RWPE1 (cell line): ENCODE measurements at regions not wholly inside any gene's neighbourhood (a gene's known extent, or its start where the extent isn't known, plus 50 kb on each side); places are given as distances from the start of the nearest gene placed in this dataset.

Experiments
- CTCF ChIA-PET: fragments of 350-600 bp; sonication (Branson Sonifier 250); formaldehyde crosslinking; extraction: SDS; loops from one replicate; lab custom pipeline; 2021; lab: Yijun Ruan, JAX
- POLR2A ChIA-PET: fragments of 400-600 bp; formaldehyde crosslinking; extraction: SDS; loops from one replicate; lab custom pipeline; 2020; ENCODE audit warnings: antibody characterized with exemption; ENCODE audit not compliant: low non-redundant PET; lab: Yijun Ruan, JAX
- DNase-seq: peaks from one replicate; pipeline ENCODE4 v3.0.0; 2012; ENCODE audit warnings: low spot score
- H3K27ac ChIP-seq: fragments of 450-650 bp; 2 replicates; pipeline ENCODE4 v1.5.1; 2017
- TF ChIP-seq, protein P1 (sequence below): fragments of 450-650 bp; conservative IDR thresholded peaks from 2 replicates; pipeline ENCODE4 v1.5.1; 2017; ENCODE audit warnings: low read depth, mild to moderate bottlenecking

DNA sequence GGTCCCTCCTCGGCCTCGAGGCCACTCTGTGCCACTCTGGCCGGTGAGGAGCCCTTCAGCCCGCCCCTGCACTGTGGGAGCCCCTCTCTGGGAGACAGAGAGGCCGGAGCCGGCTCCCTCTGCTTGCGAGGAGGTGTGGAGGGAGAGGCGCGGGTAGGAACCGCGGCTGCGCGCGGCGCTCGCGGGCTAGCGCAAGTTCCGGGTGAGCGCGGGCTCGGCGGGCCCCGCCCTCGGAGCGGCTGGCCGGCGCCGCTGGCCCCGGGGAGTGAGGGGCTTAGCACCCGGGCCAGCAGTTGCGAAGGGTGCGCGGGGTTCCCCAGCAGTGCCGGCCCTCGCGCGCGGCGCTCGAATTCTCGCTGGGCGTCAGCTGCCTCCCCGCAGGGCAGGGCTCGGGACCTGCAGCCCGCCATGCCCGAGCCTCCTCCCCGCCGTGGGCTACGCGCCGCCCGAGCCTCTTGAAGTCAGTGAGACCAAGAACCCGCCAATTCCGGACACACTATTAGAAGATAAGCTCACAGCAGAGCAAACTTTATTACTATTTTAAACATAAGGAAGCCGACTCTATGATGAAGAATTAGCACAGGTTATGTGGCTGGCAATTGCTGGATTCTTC lies 825.8 kb upstream of the FANCL start:
- ChIA-PET POLR2A (no interaction called here), CTCF (no interaction called here)
- no peak for DNase-seq
- TF ChIP-seq, protein P1, sequence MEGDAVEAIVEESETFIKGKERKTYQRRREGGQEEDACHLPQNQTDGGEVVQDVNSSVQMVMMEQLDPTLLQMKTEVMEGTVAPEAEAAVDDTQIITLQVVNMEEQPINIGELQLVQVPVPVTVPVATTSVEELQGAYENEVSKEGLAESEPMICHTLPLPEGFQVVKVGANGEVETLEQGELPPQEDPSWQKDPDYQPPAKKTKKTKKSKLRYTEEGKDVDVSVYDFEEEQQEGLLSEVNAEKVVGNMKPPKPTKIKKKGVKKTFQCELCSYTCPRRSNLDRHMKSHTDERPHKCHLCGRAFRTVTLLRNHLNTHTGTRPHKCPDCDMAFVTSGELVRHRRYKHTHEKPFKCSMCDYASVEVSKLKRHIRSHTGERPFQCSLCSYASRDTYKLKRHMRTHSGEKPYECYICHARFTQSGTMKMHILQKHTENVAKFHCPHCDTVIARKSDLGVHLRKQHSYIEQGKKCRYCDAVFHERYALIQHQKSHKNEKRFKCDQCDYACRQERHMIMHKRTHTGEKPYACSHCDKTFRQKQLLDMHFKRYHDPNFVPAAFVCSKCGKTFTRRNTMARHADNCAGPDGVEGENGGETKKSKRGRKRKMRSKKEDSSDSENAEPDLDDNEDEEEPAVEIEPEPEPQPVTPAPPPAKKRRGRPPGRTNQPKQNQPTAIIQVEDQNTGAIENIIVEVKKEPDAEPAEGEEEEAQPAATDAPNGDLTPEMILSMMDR: no peak
- no peak overlapping the region for H3K27ac ChIP-seq

- DNase-seq: no peak
- TF ChIP-seq, protein P1: no peak
- no peak overlapping the region for H3K27ac ChIP-seq
- ChIA-PET CTCF (interaction anchor here (0.6 kb wide), 1 partner anchor 264 kb away, joined by 3 read pairs; no protein-coding TSS in a partner anchor), POLR2A (no interaction called here)
Measured at GRCh38 chr2:59047373-59047995, 806.4 kb upstream of the FANCL start.

DNA sequence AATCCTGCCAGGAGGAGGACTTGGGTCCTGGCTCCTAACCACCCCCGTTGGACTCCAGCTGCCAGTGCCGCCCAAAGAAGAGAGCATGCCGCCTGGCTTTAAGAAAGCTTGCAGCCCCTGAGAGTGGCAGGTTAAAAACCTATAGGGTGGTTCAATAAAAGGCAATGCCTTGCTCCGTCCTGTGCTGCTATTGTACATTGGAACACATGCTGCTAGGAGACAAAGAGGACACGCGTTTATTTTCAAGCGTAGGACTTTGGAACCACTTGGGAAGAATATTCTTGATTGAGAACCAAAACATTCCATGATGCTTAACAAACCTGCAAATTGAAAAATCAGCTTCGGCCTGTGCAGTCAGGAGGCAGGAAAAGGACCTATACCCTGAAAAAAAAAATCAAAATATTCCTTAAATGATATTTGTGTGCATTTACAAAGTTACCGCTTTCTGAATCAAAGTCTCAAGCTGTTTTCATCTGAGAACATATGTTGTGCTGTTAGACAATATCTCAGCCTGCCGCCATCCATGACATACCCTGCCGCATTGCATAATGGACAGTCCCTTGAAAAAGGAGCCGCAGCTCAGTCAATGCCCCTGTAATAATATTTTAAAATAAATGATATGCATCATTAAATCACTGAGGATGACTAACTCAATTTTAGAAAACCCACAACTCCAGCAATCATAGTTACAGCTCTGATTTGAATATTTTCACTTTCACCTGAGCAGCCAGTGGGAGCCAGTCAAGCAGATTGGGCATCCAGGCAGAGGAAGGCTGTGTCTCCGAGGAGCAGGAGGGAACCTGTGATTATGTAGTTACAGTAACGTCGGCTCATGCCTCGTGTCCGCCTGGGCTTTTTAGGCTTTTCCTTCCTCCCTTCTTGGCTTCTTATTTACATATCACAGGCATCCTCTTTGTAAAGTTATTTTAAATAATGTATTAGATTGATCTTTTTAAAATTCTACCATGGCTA lies 805.6 kb upstream of the FANCL start:
- ChIA-PET POLR2A (no interaction called here), CTCF (no interaction called here)
- TF ChIP-seq, protein P1: no peak
- no peak overlapping the region for H3K27ac ChIP-seq
- DNase-seq: no peak

DNA sequence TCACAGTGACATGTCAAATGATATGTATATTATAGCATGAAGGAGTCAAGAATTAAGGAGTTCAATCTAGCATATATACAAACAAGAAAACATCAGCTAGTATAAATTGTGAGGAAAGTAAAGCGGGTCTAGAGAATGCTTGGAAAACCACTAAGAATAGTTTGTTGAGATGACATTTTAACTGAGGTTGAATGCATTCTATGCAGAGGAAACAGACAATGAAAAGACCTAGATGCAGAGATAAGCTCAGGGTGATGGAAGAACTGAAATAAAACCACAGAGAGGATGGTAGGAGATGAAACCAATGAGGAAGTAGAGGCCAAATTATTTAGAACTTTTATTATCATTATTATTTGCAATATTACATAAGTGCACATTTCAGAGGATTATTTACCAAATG lies 803.6 kb upstream of the FANCL start:
- POLR2A ChIA-PET: no interaction called here
- H3K27ac ChIP-seq: no peak overlapping the region
- DNase-seq: no peak
- TF ChIP-seq, protein P1: no peak
- CTCF ChIA-PET: no interaction called here

DNA sequence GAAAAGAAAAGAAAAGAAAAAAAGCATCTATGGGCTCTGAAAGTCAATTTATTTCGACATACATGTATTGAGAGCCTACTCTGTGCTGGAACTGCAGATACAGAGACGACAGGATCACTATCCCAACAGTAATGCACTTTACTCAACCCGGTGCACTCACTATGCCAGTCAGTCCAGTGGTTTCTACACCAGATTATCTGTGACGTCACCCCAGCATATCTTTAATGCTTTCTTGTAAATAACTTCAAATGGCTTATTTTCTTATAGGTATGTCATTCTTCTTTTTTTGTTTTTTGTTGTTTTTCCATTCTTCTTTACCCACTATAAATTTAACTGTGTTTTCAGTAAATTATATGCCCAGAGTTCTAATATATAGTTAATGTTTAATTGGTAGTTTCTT lies 800.0 kb upstream of the FANCL start:
- CTCF ChIA-PET: no interaction called here
- H3K27ac ChIP-seq: no peak overlapping the region
- POLR2A ChIA-PET: no interaction called here
- DNase-seq: no peak
- TF ChIP-seq, protein P1: no peak

DNA sequence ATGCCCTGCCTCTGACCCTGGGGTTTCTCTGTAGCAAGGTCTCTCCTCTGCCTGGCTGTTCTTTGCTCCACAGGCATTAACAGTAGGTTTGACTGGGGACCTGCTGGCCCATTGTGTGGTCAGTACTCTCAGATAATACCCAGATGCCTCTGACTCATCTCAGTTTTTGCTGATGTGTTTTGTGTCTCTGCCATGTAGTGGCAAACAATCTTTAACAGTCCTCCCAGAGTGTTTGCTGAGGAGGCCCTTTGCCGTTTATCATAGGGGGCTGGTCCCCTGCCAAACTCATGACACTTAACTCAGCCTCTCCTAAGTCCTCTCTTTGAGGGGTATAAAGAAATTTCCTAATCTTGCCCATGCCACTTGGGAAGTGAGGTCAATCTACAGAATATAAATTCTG lies 793.7 kb upstream of the FANCL start:
- DNase-seq: no peak
- TF ChIP-seq, protein P1: no peak
- CTCF ChIA-PET: no interaction called here

More for the DNA sequence above, 793.7 kb upstream of the FANCL start:
- POLR2A ChIA-PET: no interaction called here
- no peak overlapping the region for H3K27ac ChIP-seq
